C4-2B (cell line): ENCODE measurements at regions not wholly inside any gene's neighbourhood (a gene's known extent, or its start where the extent isn't known, plus 50 kb on each side); places are given as distances from the start of the nearest gene placed in this dataset.

Experiments
- H3K27ac ChIP-seq: fragments of 450-650 bp; 2 replicates; pipeline ENCODE4 v1.5.1; 2017
- ZFX ChIP-seq: fragments of 450-650 bp; IDR thresholded peaks from 2 replicates; pipeline ENCODE4 v1.6.1; 2017
- TF ChIP-seq, protein P1 (sequence below): fragments of 450-650 bp; conservative IDR thresholded peaks from 2 replicates; pipeline ENCODE4 v1.5.1; 2017; ENCODE audit warnings: mild to moderate bottlenecking

DNA sequence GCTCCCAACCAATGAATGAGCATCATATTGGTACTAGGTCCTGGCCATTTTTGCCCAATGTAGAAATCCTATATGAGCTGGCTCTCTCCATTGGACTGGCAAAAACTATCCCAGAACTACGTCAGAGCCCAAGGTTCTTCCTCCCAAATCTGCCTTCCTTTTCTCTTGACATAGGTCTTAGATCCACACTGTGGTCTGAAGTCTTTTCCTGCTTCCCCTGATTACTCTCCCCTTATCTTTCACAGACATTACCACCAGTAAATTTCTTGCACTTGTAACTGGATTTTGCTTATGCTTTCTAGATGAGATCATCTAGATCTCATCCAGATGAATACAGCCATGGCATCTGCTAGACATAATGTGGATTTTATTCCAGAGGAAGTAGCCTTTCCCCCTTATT, 141.2 kb upstream of the GADL1 start:
- TF ChIP-seq ZFX: no peak
- TF ChIP-seq, protein P1, sequence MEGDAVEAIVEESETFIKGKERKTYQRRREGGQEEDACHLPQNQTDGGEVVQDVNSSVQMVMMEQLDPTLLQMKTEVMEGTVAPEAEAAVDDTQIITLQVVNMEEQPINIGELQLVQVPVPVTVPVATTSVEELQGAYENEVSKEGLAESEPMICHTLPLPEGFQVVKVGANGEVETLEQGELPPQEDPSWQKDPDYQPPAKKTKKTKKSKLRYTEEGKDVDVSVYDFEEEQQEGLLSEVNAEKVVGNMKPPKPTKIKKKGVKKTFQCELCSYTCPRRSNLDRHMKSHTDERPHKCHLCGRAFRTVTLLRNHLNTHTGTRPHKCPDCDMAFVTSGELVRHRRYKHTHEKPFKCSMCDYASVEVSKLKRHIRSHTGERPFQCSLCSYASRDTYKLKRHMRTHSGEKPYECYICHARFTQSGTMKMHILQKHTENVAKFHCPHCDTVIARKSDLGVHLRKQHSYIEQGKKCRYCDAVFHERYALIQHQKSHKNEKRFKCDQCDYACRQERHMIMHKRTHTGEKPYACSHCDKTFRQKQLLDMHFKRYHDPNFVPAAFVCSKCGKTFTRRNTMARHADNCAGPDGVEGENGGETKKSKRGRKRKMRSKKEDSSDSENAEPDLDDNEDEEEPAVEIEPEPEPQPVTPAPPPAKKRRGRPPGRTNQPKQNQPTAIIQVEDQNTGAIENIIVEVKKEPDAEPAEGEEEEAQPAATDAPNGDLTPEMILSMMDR: no peak
- H3K27ac ChIP-seq: no peak overlapping the region

DNA sequence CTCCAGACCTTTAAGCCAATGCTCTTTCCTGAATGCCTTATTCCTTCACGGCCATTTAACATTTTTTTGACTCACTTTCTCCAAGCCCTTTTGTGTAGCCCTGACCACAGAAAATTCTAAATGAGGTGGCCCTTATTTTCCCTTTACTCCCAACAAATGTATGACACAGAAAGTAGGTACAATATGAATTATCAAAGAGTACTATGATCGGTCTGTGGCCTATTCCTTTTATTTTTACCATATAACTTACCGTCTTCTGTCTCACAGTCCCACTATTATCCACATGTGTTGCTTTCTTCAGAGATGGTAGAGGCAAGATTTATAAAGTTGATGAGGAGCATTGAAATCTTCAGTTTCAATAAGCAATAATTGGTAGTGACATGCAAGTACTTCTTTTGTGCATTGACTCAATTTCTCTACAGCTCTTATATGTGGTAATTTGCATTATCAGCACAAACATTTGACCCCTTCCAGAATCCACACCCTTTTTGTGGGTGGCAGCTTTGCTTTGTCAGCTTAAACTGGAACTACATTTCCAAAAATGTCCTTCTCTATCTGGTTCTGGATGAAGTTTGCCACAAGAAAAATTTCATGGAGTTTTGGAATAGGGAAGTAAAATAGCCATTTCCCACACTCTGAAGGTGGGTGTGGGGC, 143.8 kb upstream of the GADL1 start:
- TF ChIP-seq ZFX: no peak
- TF ChIP-seq, protein P1: no peak
- H3K27ac ChIP-seq: no peak overlapping the region

DNA sequence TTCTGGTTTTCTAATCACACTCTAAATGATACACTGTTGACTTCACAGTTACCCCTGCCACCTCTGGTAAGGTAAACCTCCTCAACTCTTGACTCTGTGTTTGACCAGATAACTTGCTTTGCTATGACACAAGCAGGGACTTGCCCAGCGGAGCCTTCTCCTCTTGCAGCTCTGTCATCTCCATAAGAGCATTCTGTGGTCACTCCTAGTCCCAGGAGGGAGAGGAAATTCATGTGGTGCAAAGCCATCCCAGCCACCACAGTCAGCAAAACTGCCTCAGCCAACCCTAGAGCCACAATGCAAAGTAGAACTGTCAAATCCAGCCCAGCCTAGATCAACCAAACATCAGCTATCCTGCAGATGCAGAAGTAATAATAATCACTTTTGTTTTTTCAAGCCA, 144.7 kb upstream of the GADL1 start:
- H3K27ac ChIP-seq: no peak overlapping the region
- no peak for TF ChIP-seq ZFX
- TF ChIP-seq, protein P1: no peak

DNA sequence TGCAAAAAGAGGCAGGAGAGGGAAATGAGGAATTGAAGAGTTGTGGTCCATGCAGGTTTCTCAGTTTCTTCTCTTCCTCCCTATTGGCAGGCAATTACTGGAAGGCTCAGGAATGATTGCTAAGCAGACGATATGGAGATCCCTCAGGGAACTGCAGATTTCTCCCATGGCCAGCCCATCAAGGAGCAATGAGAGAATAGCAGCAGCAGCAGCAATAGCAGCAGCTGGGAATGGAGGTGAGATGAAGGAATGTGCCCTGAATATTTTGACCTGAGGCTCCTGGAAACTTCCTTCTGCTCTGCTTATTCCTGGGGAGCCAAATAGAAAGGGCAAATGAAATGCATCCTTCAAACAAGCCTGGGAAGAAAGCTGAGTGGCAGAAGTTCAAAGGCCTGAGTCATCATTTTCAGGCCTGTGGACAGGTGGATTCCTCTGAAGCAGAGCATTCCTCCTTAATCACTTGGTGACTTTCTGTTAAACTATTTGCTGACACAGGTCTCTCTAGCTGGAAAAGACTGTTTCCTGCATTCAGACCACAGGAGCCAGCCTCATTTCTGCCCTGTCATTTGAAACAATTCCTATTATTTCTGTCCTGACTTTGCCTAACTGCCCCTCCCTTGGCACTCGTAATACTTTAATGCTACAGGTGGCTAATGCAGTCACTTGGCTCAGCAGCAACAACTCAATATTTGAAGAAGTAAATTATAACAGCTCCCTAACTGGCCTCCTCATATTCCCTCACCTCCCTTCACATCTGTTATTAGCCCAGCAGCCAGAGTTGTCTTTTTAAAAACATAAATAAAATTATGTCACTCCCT, 146.9 kb upstream of the GADL1 start:
- TF ChIP-seq, protein P1: no peak
- TF ChIP-seq ZFX: no peak
- H3K27ac ChIP-seq: no peak overlapping the region

DNA sequence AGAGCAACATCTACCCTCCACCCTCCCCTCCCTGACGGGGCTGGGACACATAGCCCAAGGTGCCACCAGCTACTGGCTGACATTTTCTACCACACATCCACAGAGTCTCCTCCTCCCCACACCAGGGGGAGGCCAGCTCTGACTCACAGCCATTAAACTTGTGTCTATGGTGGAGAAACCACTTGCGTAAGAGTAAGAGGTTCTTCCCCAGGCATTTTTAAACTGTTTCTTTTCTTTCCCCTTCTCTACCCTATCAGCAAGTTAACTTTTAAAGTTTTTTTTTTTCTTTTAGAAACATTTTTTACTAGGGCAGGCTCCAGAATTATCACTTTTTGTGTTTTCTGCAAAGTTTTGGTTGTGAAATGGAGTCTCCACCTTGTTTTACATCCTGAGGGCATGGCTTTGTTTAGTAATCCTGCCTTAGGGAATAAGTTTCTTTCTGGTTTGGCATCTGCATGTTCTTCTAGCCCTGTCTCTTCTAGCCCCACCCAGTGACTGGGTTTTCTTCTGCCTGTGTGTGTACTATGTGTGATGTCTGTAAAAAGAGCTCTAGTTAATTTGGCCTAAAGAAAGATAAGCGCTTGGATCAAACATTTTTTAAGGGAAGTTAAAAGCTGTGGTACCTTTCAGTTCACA, 148.8 kb upstream of the GADL1 start:
- H3K27ac ChIP-seq: no peak overlapping the region
- TF ChIP-seq, protein P1: no peak
- TF ChIP-seq ZFX: no peak

DNA sequence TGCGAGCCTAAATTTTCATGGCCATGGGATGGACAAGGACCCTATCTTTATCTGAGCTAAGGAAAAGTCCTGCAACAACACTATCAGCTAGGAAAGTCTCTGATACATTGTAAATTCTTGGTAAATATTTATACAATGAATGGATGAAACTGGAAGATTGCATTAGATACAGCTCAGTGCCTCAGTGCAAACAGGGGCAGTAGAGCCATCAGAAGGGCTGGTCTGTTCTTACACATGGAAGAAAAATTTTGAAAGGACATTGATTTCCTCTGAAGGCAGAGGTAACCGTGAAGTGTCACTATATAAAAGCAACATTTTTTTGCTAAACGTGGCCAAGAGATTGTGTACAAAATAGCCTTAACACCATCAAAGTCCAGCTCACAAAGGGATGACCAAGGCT, 153.2 kb upstream of the GADL1 start:
- H3K27ac ChIP-seq: no peak overlapping the region
- TF ChIP-seq, protein P1: no peak
- no peak for TF ChIP-seq ZFX

DNA sequence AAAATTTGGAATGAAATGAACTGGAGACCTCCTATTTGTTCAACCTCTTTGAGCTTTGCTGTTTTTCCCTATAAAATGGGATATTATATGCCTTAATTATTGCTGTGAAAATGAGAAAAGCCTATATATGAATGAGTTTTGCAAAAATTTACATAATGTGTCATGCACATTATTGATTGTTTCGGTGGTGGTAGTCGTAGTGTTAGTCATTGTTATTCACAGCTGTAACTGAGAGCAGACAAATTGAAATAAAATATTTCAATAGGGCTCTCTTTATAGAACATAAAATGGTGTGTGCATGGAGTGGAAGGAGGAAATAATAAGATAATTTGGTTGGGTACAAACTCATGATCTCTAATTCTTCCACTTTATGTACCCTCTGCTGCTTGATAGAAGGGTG, 153.7 kb upstream of the GADL1 start:
- TF ChIP-seq, protein P1: no peak
- TF ChIP-seq ZFX: no peak
- H3K27ac ChIP-seq: no peak overlapping the region
